ENCODE measurements at regions not wholly inside any gene's neighbourhood (a gene's known extent, or its start where the extent isn't known, plus 50 kb on each side); places are given as distances from the start of the nearest gene placed in this dataset.

GRCh38 chr4:53695540-53696463 lies 104.5 kb upstream of the LNX1 start:
- Histone ChIP-seq H3K4me1 (ENCODE audit: insufficient read depth, low read length, poor library complexity, severe bottlenecking) (no peaks in the 10 kb centered on the region), H3K27me3 (replicated peaks; ENCODE audit: insufficient read depth, low read depth, low read length, poor library complexity) (no peaks in the 10 kb centered on the region), H3K9me3 (ENCODE audit: low read depth, low read length, poor library complexity, severe bottlenecking) (no peaks in the 10 kb centered on the region), H3K27ac (ENCODE audit: low read depth, low read length, poor library complexity, severe bottlenecking) (no peak overlapping the region), H3K4me3 (ENCODE audit: low read depth, low read length, poor library complexity, severe bottlenecking) (no peak overlapping the region), H3K36me3 (ENCODE audit: insufficient read depth, low read length, poor library complexity, severe bottlenecking) (no peaks in the 10 kb centered on the region)
- no peak for DNase-seq (ENCODE audit: low spot score)
- ChIA-PET CTCF (no interaction called here), POLR2A (ENCODE audit: low non-redundant PET) (no interaction called here)
- intact Hi-C loops (cut with micrococcal nuclease; ENCODE audit: unreplicated experiment), result no loop called here
- BruUV-seq (replicated peaks), result no TSS peak
- TF ChIP-seq EZH2 (IDR thresholded peaks at IDR 0.05; ENCODE audit: borderline replicate concordance, low read depth, low read length, poor library complexity, severe bottlenecking), result no peak

DNA sequence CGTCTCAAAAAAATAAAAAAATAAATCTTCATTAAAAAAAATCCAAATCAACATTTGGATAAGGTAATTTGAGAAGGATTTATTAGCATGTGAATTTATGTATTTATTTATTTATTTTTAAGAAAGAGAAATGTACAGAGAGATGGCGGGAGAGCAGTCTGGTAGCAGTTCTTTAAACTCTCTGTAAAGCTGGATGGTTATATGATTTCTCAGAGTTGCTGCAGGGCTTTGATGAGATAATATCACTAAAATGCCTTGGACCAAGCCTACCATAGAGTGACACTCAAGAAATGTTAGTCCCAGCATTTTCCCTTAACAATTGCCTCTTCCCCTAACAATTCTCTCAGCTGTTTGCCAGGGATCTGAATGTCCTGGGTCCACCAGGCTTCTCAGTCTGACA lies 103.4 kb upstream of the LNX1 start:
- ChIA-PET CTCF (no interaction called here), POLR2A (ENCODE audit: low non-redundant PET) (no interaction called here)
- DNase-seq (ENCODE audit: low spot score), result no peak
- Histone ChIP-seq H3K9me3 (ENCODE audit: low read depth, low read length, poor library complexity, severe bottlenecking) (no peaks in the 10 kb centered on the region), H3K4me1 (ENCODE audit: insufficient read depth, low read length, poor library complexity, severe bottlenecking) (no peaks in the 10 kb centered on the region), H3K27me3 (replicated peaks; ENCODE audit: insufficient read depth, low read depth, low read length, poor library complexity) (no peaks in the 10 kb centered on the region), H3K36me3 (ENCODE audit: insufficient read depth, low read length, poor library complexity, severe bottlenecking) (no peaks in the 10 kb centered on the region), H3K4me3 (ENCODE audit: low read depth, low read length, poor library complexity, severe bottlenecking) (no peak overlapping the region), H3K27ac (ENCODE audit: low read depth, low read length, poor library complexity, severe bottlenecking) (no peak overlapping the region)
- intact Hi-C loops (cut with micrococcal nuclease; ENCODE audit: unreplicated experiment), result no loop called here
- TF ChIP-seq EZH2 (IDR thresholded peaks at IDR 0.05; ENCODE audit: borderline replicate concordance, low read depth, low read length, poor library complexity, severe bottlenecking) (no peak), CTCF (conservative IDR thresholded peaks at IDR 0.05; ENCODE audit: low read depth, low read length) (no peak)
- no TSS peak for BruUV-seq (replicated peaks)

DNA sequence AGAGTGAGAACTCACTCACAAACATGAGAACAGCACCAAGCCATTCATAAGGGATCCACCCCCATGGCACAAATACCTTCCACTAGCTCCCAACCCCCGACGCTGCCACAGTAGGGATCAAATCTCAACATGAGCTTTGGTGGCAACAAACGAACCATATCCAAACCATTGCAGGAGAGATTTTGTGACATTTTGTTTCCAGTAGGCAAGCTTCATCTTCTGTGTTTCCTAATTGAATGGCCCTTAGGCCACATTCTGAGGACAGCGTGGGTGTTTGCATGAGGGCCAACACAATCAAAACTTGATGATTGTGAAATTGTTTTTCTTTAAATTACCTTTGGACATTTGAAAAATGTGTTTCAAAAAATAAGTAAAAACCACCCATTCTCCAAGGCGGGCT lies 102.6 kb upstream of the LNX1 start:
- POLR2A ChIA-PET (ENCODE audit: low non-redundant PET), result no interaction called here
- intact Hi-C loops (cut with micrococcal nuclease; ENCODE audit: unreplicated experiment), result no loop called here
- H3K4me3 ChIP-seq (ENCODE audit: low read depth, low read length, poor library complexity, severe bottlenecking), result no peak overlapping the region
- H3K27ac ChIP-seq (ENCODE audit: low read depth, low read length, poor library complexity, severe bottlenecking), result no peak overlapping the region
- H3K27me3 ChIP-seq (replicated peaks; ENCODE audit: insufficient read depth, low read depth, low read length, poor library complexity), result no peaks in the 10 kb centered on the region
- H3K36me3 ChIP-seq (ENCODE audit: insufficient read depth, low read length, poor library complexity, severe bottlenecking), result no peaks in the 10 kb centered on the region
- DNase-seq (ENCODE audit: low spot score), result no peak
- CTCF ChIA-PET, result no interaction called here
- no peaks in the 10 kb centered on the region for H3K9me3 ChIP-seq (ENCODE audit: low read depth, low read length, poor library complexity, severe bottlenecking)
- no TSS peak for BruUV-seq (replicated peaks)
- no peak for TF ChIP-seq EZH2 (IDR thresholded peaks at IDR 0.05; ENCODE audit: borderline replicate concordance, low read depth, low read length, poor library complexity, severe bottlenecking)
- no peak for TF ChIP-seq CTCF (conservative IDR thresholded peaks at IDR 0.05; ENCODE audit: low read depth, low read length)
- no peaks in the 10 kb centered on the region for H3K4me1 ChIP-seq (ENCODE audit: insufficient read depth, low read length, poor library complexity, severe bottlenecking)

DNA sequence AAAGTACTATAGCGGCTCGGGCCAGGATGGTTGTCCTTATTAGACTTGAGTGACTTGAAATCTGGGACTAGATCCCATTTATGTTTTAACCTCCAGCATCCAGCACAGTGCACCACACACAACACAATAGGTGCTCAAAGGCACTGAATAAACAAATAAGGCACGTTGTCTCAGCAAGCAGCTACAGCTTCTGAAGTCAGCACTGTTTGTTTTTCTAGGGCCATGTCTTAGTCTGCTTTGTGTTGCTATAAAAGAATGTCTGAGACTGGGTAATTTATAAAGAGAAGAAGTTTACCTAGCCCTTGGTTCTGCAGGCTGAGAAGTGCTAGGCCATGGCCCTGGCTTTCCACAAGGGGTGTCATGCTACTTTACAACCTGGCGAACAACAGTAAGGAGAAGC lies 102.1 kb upstream of the LNX1 start:
- Histone ChIP-seq H3K4me1 (ENCODE audit: insufficient read depth, low read length, poor library complexity, severe bottlenecking) (no peaks in the 10 kb centered on the region), H3K4me3 (ENCODE audit: low read depth, low read length, poor library complexity, severe bottlenecking) (no peak overlapping the region), H3K27ac (ENCODE audit: low read depth, low read length, poor library complexity, severe bottlenecking) (no peak overlapping the region), H3K9me3 (ENCODE audit: low read depth, low read length, poor library complexity, severe bottlenecking) (no peaks in the 10 kb centered on the region), H3K27me3 (replicated peaks; ENCODE audit: insufficient read depth, low read depth, low read length, poor library complexity) (no peaks in the 10 kb centered on the region), H3K36me3 (ENCODE audit: insufficient read depth, low read length, poor library complexity, severe bottlenecking) (no peaks in the 10 kb centered on the region)
- no TSS peak for BruUV-seq (replicated peaks)
- intact Hi-C loops (cut with micrococcal nuclease; ENCODE audit: unreplicated experiment), result no loop called here
- DNase-seq (ENCODE audit: low spot score), result no peak
- CTCF ChIA-PET, result no interaction called here
- POLR2A ChIA-PET (ENCODE audit: low non-redundant PET), result no interaction called here
- TF ChIP-seq EZH2 (IDR thresholded peaks at IDR 0.05; ENCODE audit: borderline replicate concordance, low read depth, low read length, poor library complexity, severe bottlenecking), result no peak
